Activated CD8-positive, alpha-beta T cell treated with anti-CD3 and anti-CD28 coated beads for 36 hours (primary cell): ENCODE measurements at regions not wholly inside any gene's neighbourhood (a gene's known extent, or its start where the extent isn't known, plus 50 kb on each side); places are given as distances from the start of the nearest gene placed in this dataset.

Experiments
- ATAC-seq: fragments of 200-7000 bp; cut with Tn5 transposase; one replicate; pipeline ENCODE4 v1.10.0; 2021; ENCODE audit warnings: mild to moderate bottlenecking, moderate library complexity
- CTCF ChIA-PET: fragments of 350-600 bp; sonication (Branson Sonifier 250); formaldehyde crosslinking; loops from one replicate; lab custom pipeline; 2021; ENCODE audit warnings: antibody characterized with exemption; lab: Charles Lee
- POLR2A ChIA-PET: fragments of 350-600 bp; sonication (Branson Sonifier 250); formaldehyde crosslinking; loops from one replicate; lab custom pipeline; 2021; ENCODE audit warnings: antibody characterized with exemption; lab: Charles Lee
- DNase-seq: peaks from one replicate; pipeline ENCODE4 v3.0.0-alpha.2; 2020
- H3K27ac Mint-ChIP-seq: one replicate; pipeline ENCODE4 v1.8.0; 2021; ENCODE audit warnings: mild to moderate bottlenecking, mixed read lengths
- H3K27me3 Mint-ChIP-seq: one replicate; pipeline ENCODE4 v1.8.0; 2021; ENCODE audit warnings: mixed read lengths
- H3K36me3 Mint-ChIP-seq: one replicate; pipeline ENCODE4 v1.8.0; 2021; ENCODE audit warnings: low read depth, mixed read lengths
- H3K4me1 Mint-ChIP-seq: one replicate; pipeline ENCODE4 v1.8.0; 2021; ENCODE audit warnings: low read depth, mixed read lengths
- H3K4me3 Mint-ChIP-seq: one replicate; pipeline ENCODE4 v1.8.0; 2021; ENCODE audit warnings: mild to moderate bottlenecking, moderate library complexity, mixed read lengths
- H3K9me3 Mint-ChIP-seq: one replicate; pipeline ENCODE4 v1.8.0; 2021; ENCODE audit warnings: mixed read lengths
- CTCF ChIP-seq: fragments of 200-600 bp; IDR thresholded peaks from one replicate; pipeline ENCODE4 v1.8.0; 2022; ENCODE audit warnings: antibody characterized with exemption, mild to moderate bottlenecking
- intact Hi-C: fragments of 100-400 bp; cut with micrococcal nuclease; formaldehyde crosslinking; loops from one replicate; pipeline ENCODE4 v1.10.0; 2022

DNA sequence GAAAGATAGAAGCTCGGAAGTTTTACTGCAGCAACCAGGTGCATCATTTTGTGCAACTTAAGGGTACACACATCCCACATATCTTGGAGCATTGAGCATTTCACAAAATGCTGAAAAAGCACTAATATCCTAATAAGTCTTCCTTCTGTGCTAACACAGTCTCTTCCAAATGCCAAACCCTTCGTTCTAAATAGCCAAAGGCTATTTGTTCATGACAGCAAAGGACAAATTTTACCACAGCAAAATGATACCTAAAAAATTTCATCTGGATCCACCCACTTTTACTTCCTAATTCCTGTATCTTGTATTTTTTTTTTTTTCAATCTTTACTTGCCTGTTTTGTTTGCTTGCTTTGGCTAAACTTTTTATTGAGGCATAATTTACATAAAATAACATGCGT is 435.0 kb downstream of the RND3 start:
- H3K4me3 Mint-ChIP-seq = no peak overlapping the region
- H3K27ac Mint-ChIP-seq = no peak overlapping the region
- peaks cover 2% of the 10 kb centered on the region for H3K9me3 Mint-ChIP-seq
- H3K27me3 Mint-ChIP-seq = no peaks in the 10 kb centered on the region
- H3K36me3 Mint-ChIP-seq = no peaks in the 10 kb centered on the region
- DNase-seq (no peak), ATAC-seq (no peak)
- CTCF ChIA-PET = no interaction called here
- H3K4me1 Mint-ChIP-seq = no peaks in the 10 kb centered on the region
- TF ChIP-seq CTCF = no peak
- POLR2A ChIA-PET = no interaction called here
- intact Hi-C loops = no loop called here

- intact Hi-C loops = no loop called here
- ATAC-seq = no peak
- ChIA-PET CTCF (no interaction called here), POLR2A (no interaction called here)
- no peaks in the 10 kb centered on the region for H3K4me1 Mint-ChIP-seq
- peaks cover 2% of the 10 kb centered on the region for H3K9me3 Mint-ChIP-seq
- no peak for TF ChIP-seq CTCF
- H3K4me3 Mint-ChIP-seq = no peak overlapping the region
- H3K27me3 Mint-ChIP-seq = no peaks in the 10 kb centered on the region
- no peaks in the 10 kb centered on the region for H3K36me3 Mint-ChIP-seq
- DNase-seq = no peak
- H3K27ac Mint-ChIP-seq = no peak overlapping the region
Observed at GRCh38 chr2:150051004-150051403, 436.5 kb downstream of the RND3 start.

GRCh38 chr2:150050036-150050435 is 437.4 kb downstream of the RND3 start:
- no peak for TF ChIP-seq CTCF
- POLR2A ChIA-PET = no interaction called here
- DNase-seq (no peak), ATAC-seq (no peak)
- H3K4me3 Mint-ChIP-seq = no peak overlapping the region
- no peaks in the 10 kb centered on the region for H3K27me3 Mint-ChIP-seq
- CTCF ChIA-PET = no interaction called here
- intact Hi-C loops = no loop called here
- no peak overlapping the region for H3K27ac Mint-ChIP-seq
- H3K4me1 Mint-ChIP-seq = no peaks in the 10 kb centered on the region
- H3K36me3 Mint-ChIP-seq = no peaks in the 10 kb centered on the region
- peaks cover 2% of the 10 kb centered on the region for H3K9me3 Mint-ChIP-seq

- Mint-ChIP-seq H3K4me1 (no peaks in the 10 kb centered on the region), H3K4me3 (no peak overlapping the region), H3K27ac (no peak overlapping the region), H3K36me3 (no peaks in the 10 kb centered on the region), H3K27me3 (no peaks in the 10 kb centered on the region), H3K9me3 (no peaks in the 10 kb centered on the region)
- CTCF ChIA-PET = no interaction called here
- TF ChIP-seq CTCF = no peak
- DNase-seq (no peak), ATAC-seq (no peak)
- POLR2A ChIA-PET = interaction anchor here (0.6 kb wide), 1 partner anchor 1184 kb away, joined by 4 read pairs; no protein-coding TSS in a partner anchor
- intact Hi-C loops = loop anchor here (5.0 kb wide), 1 partner anchor 140 kb away; no protein-coding TSS in a partner anchor
Observed at GRCh38 chr2:150047620-150048222, 439.7 kb downstream of the RND3 start.

DNA sequence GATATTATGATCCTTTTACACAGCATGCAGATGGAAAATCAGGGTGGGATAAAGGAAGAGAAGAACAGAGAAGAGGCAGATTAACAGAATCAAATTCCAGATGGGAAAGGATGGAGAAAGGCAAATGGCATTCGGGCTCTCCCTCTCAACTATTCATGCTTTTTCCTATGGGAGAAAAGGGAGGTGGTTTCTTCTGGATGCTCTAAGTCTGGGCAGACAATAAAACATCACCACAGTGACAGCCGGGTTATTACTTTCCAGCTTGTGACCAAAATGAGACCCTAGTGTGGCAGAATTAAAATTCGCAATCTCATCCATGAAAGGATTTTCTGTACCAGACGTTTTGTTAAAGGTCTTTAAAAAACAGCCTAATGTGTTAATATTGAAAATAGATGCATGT is 440.7 kb downstream of the RND3 start:
- TF ChIP-seq CTCF = no peak
- Mint-ChIP-seq H3K36me3 (no peaks in the 10 kb centered on the region), H3K27me3 (no peaks in the 10 kb centered on the region), H3K4me3 (no peak overlapping the region), H3K9me3 (no peaks in the 10 kb centered on the region), H3K27ac (no peak overlapping the region), H3K4me1 (no peaks in the 10 kb centered on the region)
- DNase-seq = no peak
- intact Hi-C loops = loop anchor here (5.0 kb wide), 1 partner anchor 140 kb away; no protein-coding TSS in a partner anchor
- CTCF ChIA-PET = no interaction called here
- POLR2A ChIA-PET = no interaction called here
- ATAC-seq = no peak
